Esophagus squamous epithelium (tissue), 5 donors: ENCODE measurements at regions not wholly inside any gene's neighbourhood (a gene's known extent, or its start where the extent isn't known, plus 50 kb on each side); places are given as distances from the start of the nearest gene placed in this dataset.

Source experiments
- DNase-seq: peaks from one replicate; lab custom pipeline; 2025; lab: John Stamatoyannopoulos, UW
- H3K27ac ChIP-seq, 4 donors: fragments of 200-600 bp; sonication (generic); one replicate each; pipeline ENCODE4 v1.5.1; 2016 to 2019; ENCODE audit warnings: mild to moderate bottlenecking in 1 of 4
- H3K27me3 ChIP-seq, 4 donors: fragments of 200-600 bp; sonication (generic); 1 replicate in 3 of 4; 2 replicates in 1 of 4; pipeline versions ENCODE4 v1.5.1 to v1.6.0; 2017 to 2021; ENCODE audit warnings: antibody characterized with exemption in 1 of 4
- H3K36me3 ChIP-seq, 3 donors: fragments of 200-600 bp; sonication (generic); one replicate each; pipeline ENCODE4 v1.5.1; 2016 to 2019
- H3K4me1 ChIP-seq, 3 donors: fragments of 200-600 bp; sonication (generic); one replicate each; pipeline ENCODE4 v1.5.1; 2017 to 2019
- H3K4me3 ChIP-seq, 4 donors: fragments of 200-600 bp; sonication (generic); 1 replicate in 3 of 4; 2 replicates in 1 of 4; pipeline ENCODE4 v1.5.1; 2016 to 2019; ENCODE audit warnings: mild to moderate bottlenecking in 2 of 4, moderate library complexity in 1 of 4
- H3K9me3 ChIP-seq, 3 donors: fragments of 200-600 bp; sonication (generic); one replicate each; pipeline ENCODE4 v1.5.1; 2016 to 2019
- CTCF ChIP-seq, 6 experiments: fragments of 450-650 bp in 4 of 6; fragments of 200-600 bp in 2 of 6; sonication (generic) in 2 of 6; IDR thresholded peaks; one replicate each; pipeline ENCODE4 v1.5.1; 2016 to 2019; ENCODE audit warnings: antibody characterized with exemption in 6 of 6, mild to moderate bottlenecking in 4 of 6, moderate library complexity in 4 of 6
- POLR2A ChIP-seq, 4 donors: fragments of 450-650 bp; IDR thresholded peaks; one replicate each; pipeline ENCODE4 v1.6.1; 2017; ENCODE audit warnings: antibody characterized with exemption in 4 of 4, mild to moderate bottlenecking in 4 of 4, moderate library complexity in 3 of 4
- WGBS, 2 donors: methylation state at CpG; one replicate each; pipeline ENCODE4 v1.1.5; 2018; 5-methylcytosine and 5-hydroxymethylcytosine counted together
- intact Hi-C: fragments of 100-400 bp; cut with DNase I; formaldehyde crosslinking; loops from one replicate; pipeline ENCODE4 v1.15.0; 2022
- donor health status: DM: yes; HTN: yes; CAD: no.

- DNase-seq: no peak
- Histone ChIP-seq H3K27me3 (no peaks in the 10 kb centered on the region), H3K27ac (no peak overlapping the region), H3K36me3 (no peaks in the 10 kb centered on the region), H3K4me3 (no peak overlapping the region), H3K4me1 (no peaks in the 10 kb centered on the region), H3K9me3 (no peaks in the 10 kb centered on the region)
- intact Hi-C loops: no loop called here
- WGBS, 2 donors: no CpG with 5 or more reads among the region's 1 CpG
- no peak for TF ChIP-seq CTCF (IDR thresholded peaks at IDR 0.05)
- no peak for TF ChIP-seq POLR2A (IDR thresholded peaks at IDR 0.05)
Measured at GRCh38 chrY:16060141-16060540, 1535.8 kb downstream of the NLGN4Y start.

GRCh38 chrY:16060686-16061085 lies 1536.4 kb downstream of the NLGN4Y start:
- TF ChIP-seq CTCF (IDR thresholded peaks at IDR 0.05): no peak
- no peak for TF ChIP-seq POLR2A (IDR thresholded peaks at IDR 0.05)
- no peak overlapping the region for H3K4me3 ChIP-seq
- no peaks in the 10 kb centered on the region for H3K9me3 ChIP-seq
- H3K4me1 ChIP-seq: no peaks in the 10 kb centered on the region
- H3K27ac ChIP-seq: no peak overlapping the region
- H3K36me3 ChIP-seq: no peaks in the 10 kb centered on the region
- DNase-seq: no peak
- intact Hi-C loops: no loop called here
- H3K27me3 ChIP-seq: no peaks in the 10 kb centered on the region

GRCh38 chrY:16071957-16072356 lies 1547.6 kb downstream of the NLGN4Y start:
- Histone ChIP-seq H3K9me3 (no peaks in the 10 kb centered on the region), H3K27ac (no peak overlapping the region), H3K27me3 (no peaks in the 10 kb centered on the region), H3K36me3 (no peaks in the 10 kb centered on the region), H3K4me1 (no peaks in the 10 kb centered on the region), H3K4me3 (no peak overlapping the region)
- TF ChIP-seq POLR2A (IDR thresholded peaks at IDR 0.05) (no peak), CTCF (IDR thresholded peaks at IDR 0.05) (no peak)
- 71% methylated on average over 2 of the region's 3 CpGs; no CpG with 5 or more reads in 1 of the 2 donors for WGBS, 2 donors
- DNase-seq: no peak
- intact Hi-C loops: no loop called here

GRCh38 chrY:16075701-16076100 lies 1551.4 kb downstream of the NLGN4Y start:
- H3K36me3 ChIP-seq: no peaks in the 10 kb centered on the region
- no peak overlapping the region for H3K4me3 ChIP-seq
- TF ChIP-seq CTCF (IDR thresholded peaks at IDR 0.05) (no peak), POLR2A (IDR thresholded peaks at IDR 0.05) (no peak)
- DNase-seq: no peak
- H3K4me1 ChIP-seq: no peaks in the 10 kb centered on the region
- intact Hi-C loops: no loop called here
- H3K27me3 ChIP-seq: no peaks in the 10 kb centered on the region
- H3K27ac ChIP-seq: no peak overlapping the region
- no peaks in the 10 kb centered on the region for H3K9me3 ChIP-seq
- WGBS, 2 donors: no CpG with 5 or more reads among the region's 1 CpG

- Histone ChIP-seq H3K27ac (no peak overlapping the region), H3K27me3 (no peaks in the 10 kb centered on the region), H3K36me3 (no peaks in the 10 kb centered on the region), H3K4me1 (no peaks in the 10 kb centered on the region), H3K4me3 (no peak overlapping the region), H3K9me3 (no peaks in the 10 kb centered on the region)
- no peak for DNase-seq
- intact Hi-C loops: no loop called here
- no peak for TF ChIP-seq CTCF (IDR thresholded peaks at IDR 0.05)
- TF ChIP-seq POLR2A (IDR thresholded peaks at IDR 0.05): no peak
- WGBS, 2 donors: 45% methylated on average over 1 of the region's 1 CpG; no CpG with 5 or more reads in 1 of the 2 donors
Measured at GRCh38 chrY:16097325-16097724, 1573.0 kb downstream of the NLGN4Y start.
